ENCODE measurements at regions not wholly inside any gene's neighbourhood (a gene's known extent, or its start where the extent isn't known, plus 50 kb on each side); places are given as distances from the start of the nearest gene placed in this dataset.

- no peak for TF ChIP-seq POLR2A (IDR thresholded peaks at IDR 0.05)
- no peak for TF ChIP-seq CTCF (IDR thresholded peaks at IDR 0.05)
Observed at GRCh38 chr10:118504467-118505205, 90.8 kb downstream of the PRLHR start.
